Fibroblast of peridontal ligament (primary cell): ENCODE measurements at regions not wholly inside any gene's neighbourhood (a gene's known extent, or its start where the extent isn't known, plus 50 kb on each side); places are given as distances from the start of the nearest gene placed in this dataset.

Source experiments
- DNase-seq: peaks from one replicate; pipeline ENCODE4 v3.0.0-alpha.2; 2010; ENCODE audit errors: extremely low read depth

- DNase-seq, result peak; percentile 45
Observed at GRCh38 chr2:40797120-40797519, 345.2 kb upstream of the SLC8A1 start.

- DNase-seq, result no peak
Observed at GRCh38 chr2:40803900-40804299, 352.0 kb upstream of the SLC8A1 start.

DNA sequence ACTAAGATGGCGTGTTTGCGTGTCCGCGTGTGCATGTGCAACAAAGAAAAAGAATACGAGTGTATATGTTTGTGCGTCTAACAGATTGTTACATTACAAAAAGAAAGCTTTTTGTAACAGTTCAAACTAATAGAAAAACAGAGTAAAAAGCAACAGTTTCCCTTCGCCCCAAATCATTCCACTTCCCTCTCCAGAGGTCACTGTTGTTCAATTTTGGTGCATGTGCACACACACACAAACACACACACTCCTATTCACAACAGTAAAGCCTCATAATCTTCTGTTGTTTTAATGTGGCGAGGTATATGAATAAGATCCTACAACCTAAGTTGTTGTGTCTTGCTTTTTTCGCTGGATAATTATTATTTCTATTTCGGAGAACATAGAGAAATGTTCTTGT lies 357.3 kb upstream of the SLC8A1 start:
- DNase-seq, result no peak

DNA sequence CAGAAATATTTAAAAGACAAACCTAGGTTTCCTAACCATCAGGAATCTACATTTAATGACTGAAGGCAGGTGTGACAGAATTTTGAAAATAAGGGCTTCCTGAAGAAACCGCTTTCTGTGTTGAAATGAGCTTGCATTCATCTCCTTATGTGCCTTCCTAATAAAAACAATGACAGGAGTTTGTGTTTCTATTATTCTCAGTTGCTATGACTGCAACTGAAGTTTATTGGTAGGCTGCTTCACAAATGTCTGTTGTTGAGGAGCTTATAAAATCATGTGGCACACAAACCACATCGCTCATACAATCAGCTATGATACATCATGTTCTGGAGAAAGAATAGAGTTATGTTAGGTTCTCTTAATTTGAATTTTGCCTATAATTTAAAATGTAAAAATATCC lies 362.7 kb upstream of the SLC8A1 start:
- DNase-seq, result no peak

- DNase-seq, result peak; percentile 53
Observed at GRCh38 chr2:40820319-40820718, 368.4 kb upstream of the SLC8A1 start.

- no peak for DNase-seq
Observed at GRCh38 chr2:40823478-40823877, 371.6 kb upstream of the SLC8A1 start.

- DNase-seq, result no peak
Observed at GRCh38 chr2:40824278-40824677, 372.4 kb upstream of the SLC8A1 start.

- DNase-seq, result peak; percentile 33
Observed at GRCh38 chr2:40827392-40827791, 375.5 kb upstream of the SLC8A1 start.

- DNase-seq, result no peak
Observed at GRCh38 chr2:40831321-40831873, 379.5 kb upstream of the SLC8A1 start.

- no peak for DNase-seq
Observed at GRCh38 chr2:40841856-40842255, 390.0 kb upstream of the SLC8A1 start.

- no peak for DNase-seq
Observed at GRCh38 chr2:40844353-40845277, 392.7 kb upstream of the SLC8A1 start.

DNA sequence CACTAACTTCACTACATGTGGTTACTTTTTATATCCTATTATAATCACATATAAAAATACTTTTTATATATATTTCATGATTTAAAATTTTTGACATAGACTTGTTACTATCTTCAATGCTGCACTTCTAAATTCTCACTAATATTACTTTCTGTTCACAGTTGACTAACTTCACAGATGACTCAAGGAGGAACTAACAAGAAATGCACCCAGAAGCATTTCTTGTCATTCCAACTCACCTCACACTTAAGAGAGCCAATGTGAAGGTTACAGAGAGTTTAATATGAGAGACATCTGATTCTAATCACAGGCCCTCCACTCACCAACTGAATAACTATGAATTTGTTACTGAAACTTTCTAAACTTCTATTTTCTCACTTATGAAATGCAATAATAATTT lies 399.8 kb upstream of the SLC8A1 start:
- DNase-seq, result no peak

GRCh38 chr2:40859617-40860016 lies 407.7 kb upstream of the SLC8A1 start:
- no peak for DNase-seq

GRCh38 chr2:40867829-40868228 lies 415.9 kb upstream of the SLC8A1 start:
- no peak for DNase-seq

GRCh38 chr2:40872580-40872979 lies 420.7 kb upstream of the SLC8A1 start:
- no peak for DNase-seq

DNA sequence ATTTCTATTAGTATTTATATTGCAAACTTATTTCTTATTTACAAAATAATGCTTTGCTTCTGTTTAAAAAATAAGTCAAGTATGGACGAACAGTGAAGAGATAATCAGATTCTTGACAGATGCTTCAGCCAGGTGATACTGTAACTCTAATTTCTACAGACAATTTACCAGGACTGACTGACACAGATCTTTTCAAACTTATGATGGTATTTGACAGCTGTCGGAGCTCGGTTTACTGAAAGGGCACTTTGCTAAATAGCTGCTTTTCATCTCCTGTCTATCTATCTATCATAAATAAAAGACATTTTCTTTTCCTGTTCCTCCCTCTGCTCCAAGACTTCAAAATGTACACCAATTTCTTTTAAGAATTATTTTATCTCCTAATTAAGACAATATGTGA lies 422.5 kb upstream of the SLC8A1 start:
- DNase-seq, result no peak

- DNase-seq, result peak; percentile 7
Observed at GRCh38 chr2:40877734-40878288, 425.9 kb upstream of the SLC8A1 start.

DNA sequence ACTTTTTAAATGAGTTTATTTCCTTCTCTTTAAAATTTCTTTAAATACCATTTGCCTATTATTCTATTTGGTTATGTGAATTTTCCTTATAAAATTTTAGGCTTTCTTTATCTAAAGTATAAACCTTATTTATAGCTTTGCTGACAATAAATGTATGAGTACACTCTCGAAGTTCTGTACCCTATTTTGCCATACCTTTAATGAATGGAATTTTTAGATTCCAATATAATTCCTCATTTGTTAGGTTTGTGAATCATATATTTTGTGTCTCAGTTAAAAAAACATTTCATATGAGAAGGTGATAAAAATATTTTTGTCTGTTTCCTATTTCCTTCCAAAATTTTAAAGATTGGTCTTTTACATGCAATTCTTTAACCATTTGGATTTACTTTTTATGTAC lies 427.4 kb upstream of the SLC8A1 start:
- DNase-seq, result no peak

DNA sequence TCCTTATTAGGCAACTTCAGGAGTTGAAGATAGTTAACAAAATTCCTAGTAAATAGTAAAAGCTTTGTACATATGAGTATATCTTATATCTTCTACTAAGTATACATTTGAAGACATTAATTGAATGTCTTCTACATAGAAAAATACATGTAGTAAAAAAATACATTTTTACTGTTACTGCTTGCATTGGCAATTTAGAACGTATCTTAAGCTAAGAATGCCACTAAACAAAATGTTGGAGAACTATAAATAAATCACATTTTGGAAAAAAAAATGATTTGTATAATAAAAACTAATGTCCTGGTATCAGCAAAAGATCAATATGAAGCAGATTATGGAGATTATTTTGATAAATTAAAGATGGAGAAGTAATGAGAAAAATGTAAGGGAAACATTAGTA lies 434.2 kb upstream of the SLC8A1 start:
- DNase-seq, result no peak

DNA sequence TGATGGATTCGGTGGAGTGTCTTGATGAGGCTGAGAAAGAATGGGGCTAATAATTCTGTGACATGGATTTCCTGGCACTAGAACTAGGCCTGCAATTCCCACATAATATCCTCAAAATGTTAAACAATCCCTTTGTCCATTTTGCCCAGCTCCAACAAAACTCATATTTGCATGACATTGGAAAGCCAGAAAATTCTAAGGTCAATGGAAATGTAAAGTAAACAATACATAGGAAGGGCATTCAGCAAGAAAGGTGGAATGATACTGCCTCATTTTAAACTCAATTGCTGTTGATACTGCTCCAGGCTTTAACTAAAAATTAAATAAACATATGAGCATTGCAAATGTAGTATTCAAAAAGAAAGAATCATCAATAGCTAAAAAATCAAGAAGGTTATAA lies 434.8 kb upstream of the SLC8A1 start:
- DNase-seq, result no peak

DNA sequence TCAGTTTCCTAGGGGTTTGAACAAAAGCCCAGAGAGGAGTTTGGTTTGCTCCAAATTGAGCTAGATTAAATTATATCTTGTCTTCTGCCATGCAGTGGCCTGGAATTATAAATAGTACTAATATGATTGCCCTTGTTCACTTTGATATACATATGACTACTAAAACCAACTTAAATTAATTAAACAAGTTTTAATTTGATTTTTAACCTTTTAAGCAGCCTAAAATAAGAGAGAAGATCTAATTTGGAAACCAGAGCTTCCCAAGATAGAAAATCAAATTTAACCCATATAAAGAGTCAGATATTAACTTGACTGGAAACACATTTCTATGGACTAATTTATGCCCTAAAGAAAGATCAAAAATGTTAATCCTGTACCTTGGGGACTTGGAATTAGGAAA lies 444.5 kb upstream of the SLC8A1 start:
- DNase-seq, result no peak

- no peak for DNase-seq
Observed at GRCh38 chr2:40914666-40915065, 462.8 kb upstream of the SLC8A1 start.

- no peak for DNase-seq
Observed at GRCh38 chr2:40915651-40916050, 463.8 kb upstream of the SLC8A1 start.
